ENCODE measurements at regions not wholly inside any gene's neighbourhood (a gene's known extent, or its start where the extent isn't known, plus 50 kb on each side); places are given as distances from the start of the nearest gene placed in this dataset.

GRCh38 chr2:51846796-51847195 lies 814.9 kb upstream of the NRXN1 start:
- TF ChIP-seq CTCF (IDR thresholded peaks at IDR 0.05) (no peak), POLR2A (IDR thresholded peaks at IDR 0.05) (no peak), EP300 (IDR thresholded peaks at IDR 0.05) (no peak)
